ENCODE measurements at regions not wholly inside any gene's neighbourhood (a gene's known extent, or its start where the extent isn't known, plus 50 kb on each side); places are given as distances from the start of the nearest gene placed in this dataset.
"Not testable (repeated sequence)": the region's sequence is repeated elsewhere in the genome, so short reads cannot be mapped to it uniquely, and the experiment has no call there.

GRCh38 chr2:138066841-138067240 lies 102.6 kb downstream of the HNMT start:
- H3K27me3 ChIP-seq (ENCODE audit: control insufficient read depth in 2 of 2, insufficient read depth in 2 of 2, low read length in 2 of 2): no peaks in the 10 kb centered on the region
- no peaks in the 10 kb centered on the region for H3K4me1 ChIP-seq (ENCODE audit: control insufficient read depth, extremely low read depth, insufficient read depth, low read length)
- no TSS peak for BruUV-seq (replicated peaks)
- ChIA-PET CTCF (interaction anchor here (1.0 kb wide), 1 partner anchor 16 kb away, joined by 3 read pairs; no protein-coding TSS in a partner anchor), POLR2A (interaction anchor here (0.7 kb wide), 1 partner anchor 171 kb away, joined by 3 read pairs; no protein-coding TSS in a partner anchor)
- no peak for FAIRE-seq
- TF ChIP-seq CTCF (IDR thresholded peaks at IDR 0.05; ENCODE audit: extremely low read depth in 1 of 2, insufficient read depth in 1 of 2, low read depth in 1 of 2, low read length in 2 of 2): no peak
- TF ChIP-seq GATA2 (IDR thresholded peaks at IDR 0.05; ENCODE audit: insufficient read depth, insufficient read length, low read depth, low read length): no peak
- no peak for TF ChIP-seq EZH2 (IDR thresholded peaks at IDR 0.05; ENCODE audit: borderline replicate concordance, low read depth, low read length, severe bottlenecking)
- TF ChIP-seq JUN (IDR thresholded peaks at IDR 0.05; ENCODE audit: borderline replicate concordance, insufficient read depth, insufficient read length, low read depth): no peak
- no peak for TF ChIP-seq POLR2AphosphoS5 (IDR thresholded peaks at IDR 0.05; ENCODE audit: insufficient read depth, low read depth, low read length)
- TF ChIP-seq MYC (IDR thresholded peaks at IDR 0.05; ENCODE audit: low read depth, low read length): no peak
- no peak overlapping the region for H3K27ac ChIP-seq (ENCODE audit: insufficient read depth, low read depth, low read length)
- H3K9me1 ChIP-seq (replicated peaks; ENCODE audit: control insufficient read depth, extremely low read depth, insufficient read depth, low read length): no peaks in the 10 kb centered on the region
- no peak for DNase-seq (ENCODE audit: low read depth, low spot score)
- no peak overlapping the region for H3K4me3 ChIP-seq (replicated peaks in 1 of 3; ENCODE audit: insufficient read depth in 1 of 3, low read depth in 1 of 3, low read length in 3 of 3)
- intact Hi-C loops (cut with micrococcal nuclease): no loop called here
- dilution Hi-C loops (cut with MboI; ENCODE audit: extremely low pct_ligation_motif_present, low sequenced_read_pairs): no loop called here
- H4K20me1 ChIP-seq (replicated peaks; ENCODE audit: control insufficient read depth, extremely low read depth, insufficient read depth, low read length): no peaks in the 10 kb centered on the region
- no peaks in the 10 kb centered on the region for H3K36me3 ChIP-seq (ENCODE audit: control insufficient read depth in 2 of 2, extremely low read depth in 1 of 2, insufficient read depth in 2 of 2, low read length in 2 of 2)
- H3K9ac ChIP-seq (replicated peaks; ENCODE audit: extremely low read depth, insufficient read depth, low read length): no peak overlapping the region
- H3K9me3 ChIP-seq (replicated peaks; ENCODE audit: control insufficient read depth, insufficient read depth, low read length): no peaks in the 10 kb centered on the region
- H3K4me2 ChIP-seq (ENCODE audit: insufficient read depth, low read length): no peak overlapping the region
- no peak overlapping the region for H2AFZ ChIP-seq (ENCODE audit: low read depth, low read length)
- no peaks in the 10 kb centered on the region for H3K79me2 ChIP-seq (ENCODE audit: control insufficient read depth, insufficient read depth, low read length)

GRCh38 chr2:138068669-138069068 lies 104.4 kb downstream of the HNMT start:
- H4K20me1 ChIP-seq (replicated peaks; ENCODE audit: control insufficient read depth, extremely low read depth, insufficient read depth, low read length); H3K9me1 ChIP-seq (replicated peaks; ENCODE audit: control insufficient read depth, extremely low read depth, insufficient read depth, low read length); CTCF ChIA-PET; DNase-seq (ENCODE audit: low read depth, low spot score); H3K4me3 ChIP-seq (replicated peaks in 1 of 3; ENCODE audit: insufficient read depth in 1 of 3, low read depth in 1 of 3, low read length in 3 of 3); POLR2A ChIA-PET; BruUV-seq (replicated peaks); H3K79me2 ChIP-seq (ENCODE audit: control insufficient read depth, insufficient read depth, low read length); H3K36me3 ChIP-seq (ENCODE audit: control insufficient read depth in 2 of 2, extremely low read depth in 1 of 2, insufficient read depth in 2 of 2, low read length in 2 of 2); H3K4me2 ChIP-seq (ENCODE audit: insufficient read depth, low read length); FAIRE-seq; H2AFZ ChIP-seq (ENCODE audit: low read depth, low read length); H3K27ac ChIP-seq (ENCODE audit: insufficient read depth, low read depth, low read length); intact Hi-C loops (cut with micrococcal nuclease); H3K27me3 ChIP-seq (ENCODE audit: control insufficient read depth in 2 of 2, insufficient read depth in 2 of 2, low read length in 2 of 2); H3K9ac ChIP-seq (replicated peaks; ENCODE audit: extremely low read depth, insufficient read depth, low read length); dilution Hi-C loops (cut with MboI; ENCODE audit: extremely low pct_ligation_motif_present, low sequenced_read_pairs); H3K4me1 ChIP-seq (ENCODE audit: control insufficient read depth, extremely low read depth, insufficient read depth, low read length); H3K9me3 ChIP-seq (replicated peaks; ENCODE audit: control insufficient read depth, insufficient read depth, low read length): not testable (repeated sequence)

GRCh38 chr2:138071042-138071719 lies 106.9 kb downstream of the HNMT start:
- BruUV-seq (replicated peaks); intact Hi-C loops (cut with micrococcal nuclease); CTCF ChIA-PET: not testable (repeated sequence)

More at GRCh38 chr2:138071042-138071719, 106.9 kb downstream of the HNMT start:
- POLR2A ChIA-PET; H2AFZ ChIP-seq (ENCODE audit: low read depth, low read length); H3K36me3 ChIP-seq (ENCODE audit: control insufficient read depth in 2 of 2, extremely low read depth in 1 of 2, insufficient read depth in 2 of 2, low read length in 2 of 2); H3K27me3 ChIP-seq (ENCODE audit: control insufficient read depth in 2 of 2, insufficient read depth in 2 of 2, low read length in 2 of 2); H3K4me3 ChIP-seq (replicated peaks in 1 of 3; ENCODE audit: insufficient read depth in 1 of 3, low read depth in 1 of 3, low read length in 3 of 3); H3K27ac ChIP-seq (ENCODE audit: insufficient read depth, low read depth, low read length); H3K9ac ChIP-seq (replicated peaks; ENCODE audit: extremely low read depth, insufficient read depth, low read length); H3K79me2 ChIP-seq (ENCODE audit: control insufficient read depth, insufficient read depth, low read length); FAIRE-seq; H3K9me3 ChIP-seq (replicated peaks; ENCODE audit: control insufficient read depth, insufficient read depth, low read length); DNase-seq (ENCODE audit: low read depth, low spot score); H3K4me2 ChIP-seq (ENCODE audit: insufficient read depth, low read length); H3K9me1 ChIP-seq (replicated peaks; ENCODE audit: control insufficient read depth, extremely low read depth, insufficient read depth, low read length); H3K4me1 ChIP-seq (ENCODE audit: control insufficient read depth, extremely low read depth, insufficient read depth, low read length); H4K20me1 ChIP-seq (replicated peaks; ENCODE audit: control insufficient read depth, extremely low read depth, insufficient read depth, low read length); dilution Hi-C loops (cut with MboI; ENCODE audit: extremely low pct_ligation_motif_present, low sequenced_read_pairs): not testable (repeated sequence)

All from endothelial cell of umbilical vein (primary cell).